GM18517 (cell line): ENCODE measurements at regions not wholly inside any gene's neighbourhood (a gene's known extent, or its start where the extent isn't known, plus 50 kb on each side); places are given as distances from the start of the nearest gene placed in this dataset.
"Not testable (repeated sequence)": the region's sequence is repeated elsewhere in the genome, so short reads cannot be mapped to it uniquely, and the experiment has no call there.

Source experiments
- ATAC-seq: cut with Tn5 transposase; IDR thresholded peaks from one replicate; pipeline ENCODE4 v1.9.1; 2021; ENCODE audit warnings: mild to moderate bottlenecking, moderate library complexity; ENCODE audit not compliant: unreplicated experiment

DNA sequence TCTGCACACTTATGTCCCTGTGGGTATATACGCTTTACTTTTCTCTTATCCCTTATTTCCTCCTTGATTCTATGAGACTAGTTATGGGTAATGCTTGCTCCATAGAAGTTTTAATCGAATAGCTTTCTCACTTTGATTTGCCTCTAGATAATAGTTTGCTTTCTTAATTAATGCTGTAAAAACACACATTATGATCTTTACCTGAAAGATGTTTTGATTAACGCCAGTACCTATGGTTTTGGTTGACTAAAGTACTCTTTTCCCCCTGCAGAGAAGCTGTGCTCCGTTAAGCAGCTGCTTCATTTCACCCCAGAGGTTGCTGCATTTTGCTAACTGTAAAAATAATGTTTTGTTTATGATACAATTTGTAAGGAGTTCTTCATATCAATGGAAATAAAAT is 362.3 kb downstream of the FLRT2 start:
- no peak for ATAC-seq

DNA sequence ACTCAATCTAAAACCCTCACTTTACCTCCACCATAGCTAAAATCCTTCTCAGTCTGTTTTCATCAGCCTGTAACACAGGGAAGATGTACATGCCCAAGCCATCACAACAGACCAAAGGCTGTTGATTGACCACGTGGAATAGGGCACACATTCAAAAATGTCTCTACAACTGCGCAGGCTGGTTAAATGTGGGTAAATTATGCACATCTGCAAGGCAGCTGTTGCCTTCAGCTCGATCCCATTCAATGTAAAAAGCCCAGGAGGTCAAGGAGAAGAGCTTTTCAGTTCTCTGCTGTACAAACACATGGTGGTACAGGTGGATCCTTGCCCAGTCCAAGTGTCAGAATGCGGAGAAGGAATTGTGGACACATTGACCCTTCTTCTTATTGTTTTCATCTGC is 354.0 kb downstream of the FLRT2 start:
- no peak for ATAC-seq

DNA sequence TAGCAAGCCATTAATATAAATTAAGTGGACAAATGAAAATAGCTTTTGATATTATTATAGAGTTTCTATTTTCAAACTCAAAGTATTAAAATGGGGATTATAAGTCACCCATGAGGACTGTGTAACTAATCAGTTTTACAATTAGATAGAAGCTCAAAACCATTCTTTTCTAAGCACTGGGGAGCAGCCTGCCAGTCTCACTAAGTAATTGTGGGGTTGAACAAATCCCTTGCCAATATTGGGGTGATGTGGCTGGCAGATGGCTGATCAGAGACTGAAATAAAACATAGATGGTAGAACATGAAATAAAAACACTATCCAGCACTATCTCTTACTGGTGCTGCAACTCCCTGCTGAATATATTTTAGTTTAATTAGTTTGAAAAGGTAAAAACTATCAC is 353.2 kb downstream of the FLRT2 start:
- ATAC-seq, result no peak

DNA sequence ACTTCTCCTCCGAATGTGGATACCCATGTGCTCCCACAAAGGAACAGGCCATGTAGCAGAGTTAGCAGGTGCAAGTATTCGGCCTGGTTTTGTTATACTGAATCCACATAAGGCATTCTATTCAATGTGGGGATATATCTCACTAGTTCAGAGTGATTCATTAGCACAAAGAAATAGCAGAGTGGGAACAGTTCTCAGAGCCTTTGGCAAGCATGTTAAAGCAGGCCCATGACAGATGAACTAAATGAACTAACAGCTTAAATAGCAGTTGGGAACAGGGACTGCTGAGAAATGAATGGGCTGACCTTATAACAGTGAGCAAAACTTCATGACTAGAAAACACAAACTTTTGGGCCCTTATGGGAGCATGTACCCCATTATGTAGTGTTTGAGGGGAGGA is 352.0 kb downstream of the FLRT2 start:
- no peak for ATAC-seq

DNA sequence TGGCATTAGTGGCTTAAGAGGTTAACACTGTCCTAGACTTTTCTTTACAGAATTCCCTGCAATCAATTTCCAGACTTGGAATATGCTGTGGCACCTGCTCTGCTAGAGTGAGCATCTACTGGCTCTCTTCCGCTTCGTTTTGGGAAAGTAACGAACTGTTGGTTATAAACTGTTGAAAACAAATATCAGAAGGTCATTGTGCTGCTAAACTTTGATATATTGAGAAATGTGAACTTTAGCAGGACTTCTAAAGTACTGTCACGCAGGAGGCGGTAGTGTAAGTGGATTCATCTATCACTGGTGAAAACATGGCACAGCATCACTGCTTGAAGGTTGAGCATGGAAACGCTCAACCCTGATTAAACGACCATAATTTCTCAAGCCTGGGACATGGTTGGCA is 348.9 kb downstream of the FLRT2 start:
- no peak for ATAC-seq

DNA sequence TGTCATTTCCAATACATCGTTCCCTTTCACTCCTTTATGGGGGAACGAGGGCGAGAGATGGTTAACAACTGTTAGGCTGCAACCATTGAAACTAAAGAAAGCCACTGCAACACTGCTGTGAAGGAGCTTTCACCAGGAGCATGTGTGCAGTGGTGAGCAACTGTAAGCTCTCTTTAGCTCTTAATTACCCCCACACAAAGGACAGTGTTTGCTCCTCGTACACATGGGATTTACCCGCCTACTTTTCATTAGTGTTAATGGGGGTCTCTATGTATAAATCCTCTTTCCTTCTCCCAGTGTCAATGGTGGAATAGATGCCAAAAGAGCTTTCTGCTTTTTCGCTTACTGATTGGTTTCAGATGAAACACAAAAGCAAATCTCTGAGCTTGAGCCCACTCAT is 343.1 kb downstream of the FLRT2 start:
- ATAC-seq, result no peak

DNA sequence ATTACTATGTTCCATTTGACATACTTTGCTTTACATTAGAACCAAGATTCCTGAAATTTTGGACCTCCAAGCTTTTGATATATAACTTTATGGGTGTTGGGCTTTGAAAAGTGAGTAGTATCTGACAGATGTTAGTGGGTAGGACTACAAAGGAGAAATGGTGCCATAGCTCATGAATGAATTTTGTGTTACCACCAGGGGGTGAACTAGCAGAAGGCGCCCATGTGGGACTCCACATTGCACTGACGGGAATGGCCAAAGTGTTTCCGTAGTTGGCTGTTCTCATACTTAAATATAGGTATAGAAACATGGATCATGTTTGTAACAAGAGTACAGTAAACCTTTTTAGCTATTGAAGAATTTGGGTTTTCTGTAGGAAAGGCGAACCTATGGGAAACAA is 337.5 kb downstream of the FLRT2 start:
- no peak for ATAC-seq

DNA sequence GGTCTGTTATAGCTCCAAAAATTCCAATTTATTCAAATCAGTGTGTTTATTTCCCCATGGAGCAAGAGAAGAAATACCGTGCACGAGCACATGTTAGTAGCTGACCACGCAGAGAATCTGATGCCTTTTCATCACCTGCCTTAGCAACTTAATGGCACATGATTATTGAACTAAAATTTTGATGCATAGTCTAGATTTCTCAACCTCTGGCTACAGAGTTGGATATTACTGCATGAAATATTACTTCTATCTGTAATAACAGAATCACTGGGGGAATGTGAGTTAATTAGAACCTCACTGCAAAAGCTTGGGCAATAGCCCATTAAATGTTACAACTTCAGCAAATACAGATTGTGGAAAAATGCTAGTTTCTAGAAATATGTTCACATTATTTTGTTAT is 335.8 kb downstream of the FLRT2 start:
- ATAC-seq, result no peak

DNA sequence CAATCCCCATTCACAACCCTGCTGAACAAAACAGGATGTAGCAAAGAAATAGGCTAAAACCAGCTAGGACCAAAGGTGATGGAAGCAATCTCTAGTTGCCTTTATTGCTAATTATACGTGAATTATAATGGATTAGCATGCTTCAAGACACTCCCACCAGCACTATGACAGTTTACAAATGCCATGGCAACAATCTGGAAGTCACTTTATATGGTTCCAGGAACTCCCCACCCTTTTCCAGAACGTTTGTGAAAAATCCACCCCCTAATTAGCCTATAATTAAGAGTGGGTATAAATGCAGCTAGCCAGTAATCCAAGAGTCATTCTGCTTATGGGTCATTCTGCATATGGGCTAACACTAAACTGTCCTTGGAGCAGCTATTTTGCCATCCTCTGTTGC is 328.7 kb downstream of the FLRT2 start:
- ATAC-seq, result no peak

DNA sequence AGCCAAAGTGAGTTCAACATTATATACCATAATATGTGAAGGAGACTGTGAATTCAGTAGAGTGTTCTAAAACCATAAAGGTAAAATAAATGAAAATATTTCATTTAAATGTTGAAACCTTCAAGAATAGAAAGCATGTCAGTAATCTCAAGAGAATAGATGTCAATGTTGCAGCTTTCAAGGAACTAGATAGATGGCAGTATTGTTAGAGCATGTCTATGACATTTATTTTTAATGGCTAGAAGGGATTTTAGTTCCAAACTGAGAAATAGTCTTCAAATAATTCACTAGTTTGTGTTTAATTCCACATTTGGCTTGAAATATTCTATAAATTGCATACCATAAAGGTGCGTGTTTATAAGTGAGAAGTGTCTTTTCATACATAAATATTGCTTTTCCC is 326.5 kb downstream of the FLRT2 start:
- no peak for ATAC-seq

DNA sequence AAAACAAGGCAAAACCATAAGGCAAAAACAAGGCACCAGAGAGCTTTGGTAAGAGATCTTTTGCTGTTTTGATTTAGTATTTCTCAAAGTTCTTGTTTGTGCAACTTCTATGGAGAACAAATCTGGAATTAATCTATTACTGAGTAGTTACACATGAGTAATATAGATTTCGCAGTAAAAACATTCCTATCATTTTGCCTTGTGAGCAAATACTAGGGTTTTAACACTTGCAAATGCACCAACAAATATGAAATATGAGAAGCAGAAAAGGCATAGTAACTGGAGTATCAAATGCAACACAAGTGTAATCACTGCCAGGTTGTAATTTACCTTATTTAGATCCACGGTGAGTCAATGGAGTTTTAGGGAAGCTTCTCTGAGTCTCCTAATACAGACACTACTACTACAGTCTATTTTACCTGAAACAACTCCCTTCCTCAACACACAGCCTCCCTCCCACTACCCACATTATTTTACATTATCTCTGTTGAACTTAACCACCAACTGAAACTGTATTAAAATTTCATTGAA is 324.1 kb downstream of the FLRT2 start:
- no peak for ATAC-seq

DNA sequence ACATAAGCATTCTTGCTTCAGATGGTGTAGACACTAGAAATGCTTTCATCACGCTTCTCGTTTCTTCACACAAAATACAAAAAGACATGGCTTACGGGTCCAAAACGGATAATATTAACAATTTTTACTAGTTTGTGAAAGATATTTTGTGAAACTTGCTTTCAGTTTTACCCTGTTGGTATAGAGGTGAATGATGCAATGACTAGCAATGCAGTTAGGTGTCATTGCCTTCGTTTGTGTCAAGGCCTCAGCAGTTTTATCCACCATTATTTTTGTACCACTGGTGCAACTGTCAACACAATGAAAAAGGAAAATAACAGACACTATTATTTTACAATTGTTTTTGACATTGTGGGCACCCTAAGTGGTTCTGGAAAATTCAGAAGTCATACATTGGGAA is 323.0 kb downstream of the FLRT2 start:
- no peak for ATAC-seq

DNA sequence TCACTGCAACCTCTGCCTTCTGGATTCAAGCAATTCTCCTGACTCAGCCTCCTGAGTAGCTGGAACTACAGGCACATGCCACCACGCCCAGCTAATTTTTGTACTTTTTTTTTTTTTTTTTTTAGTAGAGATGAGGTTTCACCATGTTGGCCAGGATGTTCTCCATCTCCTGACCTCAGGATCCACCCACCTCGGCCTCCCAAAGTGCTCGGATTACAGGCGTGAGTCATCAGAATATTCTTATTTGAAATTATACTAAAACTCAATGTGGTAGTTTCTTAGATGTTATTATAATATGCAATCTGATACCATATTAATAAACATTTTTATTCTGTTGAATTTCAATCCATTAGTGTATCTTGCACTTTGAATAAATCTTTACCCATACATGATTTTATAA is 322.2 kb downstream of the FLRT2 start:
- ATAC-seq, result not testable (repeated sequence)

DNA sequence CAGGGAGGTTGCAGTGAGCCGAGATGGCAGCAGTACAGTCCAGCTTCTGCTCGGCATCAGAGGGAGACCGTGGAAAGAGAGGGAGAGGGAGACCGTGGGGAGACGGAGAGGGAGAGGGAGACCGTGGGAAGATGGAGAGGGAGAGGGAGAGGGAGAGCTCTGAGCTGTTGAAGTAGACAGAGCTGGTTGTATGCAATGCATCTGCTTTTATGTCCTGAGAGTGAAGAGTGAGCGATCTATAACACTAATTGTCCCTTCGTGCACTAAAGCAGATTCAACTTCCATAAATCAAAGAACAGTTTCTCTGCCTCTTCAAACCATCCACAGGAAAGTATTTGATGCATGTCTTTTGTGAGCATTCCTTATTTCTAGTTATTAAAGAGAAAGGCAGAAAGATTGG is 300.6 kb downstream of the FLRT2 start:
- ATAC-seq, result not testable (repeated sequence)

DNA sequence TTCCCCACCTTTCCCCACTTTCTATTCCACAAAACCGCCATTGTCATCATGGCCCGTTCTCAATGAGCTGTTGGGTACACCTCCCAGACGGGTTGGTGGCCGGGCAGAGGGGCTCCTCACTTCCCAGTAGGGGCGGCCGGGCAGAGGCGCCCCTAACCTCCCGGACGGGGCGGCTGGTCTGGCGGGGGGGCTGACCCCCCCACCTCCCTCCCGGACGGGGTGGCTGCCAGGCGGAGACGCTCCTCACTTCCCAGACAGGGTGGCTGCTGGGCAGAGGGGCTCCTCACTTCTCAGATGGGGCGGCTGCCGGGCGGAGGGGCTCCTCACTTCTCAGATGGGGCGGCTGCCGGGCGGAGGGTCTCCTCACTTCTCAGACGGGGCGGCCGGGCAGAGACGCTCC is 299.7 kb downstream of the FLRT2 start:
- not testable (repeated sequence) for ATAC-seq

DNA sequence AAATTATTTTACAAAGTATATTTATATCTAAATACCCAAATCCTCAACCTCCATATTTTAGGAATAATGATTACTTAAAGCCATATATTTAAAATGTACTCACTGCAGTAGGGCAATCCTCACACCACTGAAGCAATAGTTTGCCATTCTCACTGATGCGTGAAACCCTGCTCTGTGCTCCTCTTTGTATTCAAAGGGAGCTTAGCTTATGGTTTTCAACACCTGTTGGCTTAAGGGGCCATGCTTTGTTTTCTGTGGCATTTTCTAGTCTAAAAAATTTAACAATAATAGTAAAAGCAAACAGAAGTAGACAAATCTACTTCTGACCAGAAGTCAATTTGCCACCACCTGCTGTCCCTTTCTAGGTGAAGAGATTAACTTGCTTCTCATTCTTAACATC is 294.6 kb downstream of the FLRT2 start:
- ATAC-seq, result no peak

DNA sequence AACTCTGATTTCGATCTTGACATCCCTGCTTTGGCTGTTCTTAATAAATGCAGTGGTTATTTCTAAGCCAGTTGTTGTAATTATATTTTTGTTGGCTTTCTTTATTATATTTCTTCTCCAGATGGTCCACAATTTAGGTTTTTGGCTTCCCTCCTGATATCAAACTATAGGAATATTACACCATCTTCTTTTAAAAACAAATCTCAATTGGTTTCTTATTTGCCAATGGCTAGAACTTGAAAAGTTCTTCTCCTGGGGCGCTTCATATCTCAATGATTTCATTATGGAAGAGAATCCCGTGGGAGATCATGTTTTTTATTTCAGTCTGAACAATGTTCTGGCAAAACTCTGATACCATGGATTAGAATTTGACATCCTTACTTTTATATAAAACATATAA is 292.3 kb downstream of the FLRT2 start:
- ATAC-seq, result no peak

DNA sequence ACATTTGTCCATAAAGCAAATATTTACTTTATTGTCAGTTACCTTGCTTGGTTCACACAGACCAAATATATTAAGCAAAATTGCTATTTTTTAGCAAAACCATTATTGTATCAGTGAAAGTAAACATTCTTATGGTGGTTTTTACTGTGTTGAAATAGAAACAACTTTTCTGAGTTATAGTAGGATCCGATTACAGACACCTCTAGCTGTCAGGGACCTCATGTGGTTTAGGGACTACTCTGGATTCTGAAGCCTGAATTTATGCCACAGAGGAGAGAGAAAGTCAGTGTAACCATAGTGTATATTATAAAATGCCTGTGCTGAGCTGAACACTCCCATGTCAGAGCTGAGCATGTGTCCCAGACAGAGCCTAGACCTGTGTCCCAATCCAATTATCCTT is 287.5 kb downstream of the FLRT2 start:
- ATAC-seq, result no peak

DNA sequence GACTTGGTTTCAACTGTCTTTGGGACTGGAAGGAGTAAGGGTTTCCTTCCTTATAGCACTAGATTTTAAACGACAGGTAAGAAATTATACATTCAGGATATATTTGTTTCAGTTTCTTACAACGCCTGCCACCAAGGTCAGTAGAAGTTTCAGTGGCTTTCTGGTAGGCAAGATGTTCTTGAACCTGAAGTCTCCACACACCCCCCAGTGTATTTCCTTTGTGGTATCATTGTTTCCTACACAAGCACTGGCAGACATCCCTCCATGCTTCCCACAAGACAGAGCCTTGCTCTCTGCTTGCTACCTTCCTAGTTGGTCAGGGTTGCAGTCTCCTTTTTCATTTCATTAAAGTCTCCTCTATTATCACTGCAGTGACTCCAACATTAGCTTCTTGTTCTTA is 283.1 kb downstream of the FLRT2 start:
- no peak for ATAC-seq

DNA sequence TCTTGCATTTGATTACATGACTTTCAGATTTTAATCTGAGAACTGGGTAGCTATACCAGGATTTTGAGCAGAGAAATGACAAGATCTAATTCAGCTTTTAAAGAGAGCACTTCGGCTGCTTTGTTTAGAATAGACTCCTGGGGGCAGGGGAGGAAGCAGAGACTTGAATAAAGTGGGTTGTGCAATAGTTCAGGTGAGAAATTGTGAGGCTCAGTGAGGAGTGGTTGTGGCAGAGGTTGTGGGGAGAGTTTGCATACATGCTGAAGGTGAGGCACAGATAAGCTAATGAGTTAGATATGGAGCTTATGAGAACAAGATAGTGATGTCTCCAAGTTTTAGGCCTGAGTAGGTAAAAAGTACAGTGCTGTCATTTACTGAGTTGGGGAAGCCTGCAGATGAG is 281.4 kb downstream of the FLRT2 start:
- ATAC-seq, result no peak

DNA sequence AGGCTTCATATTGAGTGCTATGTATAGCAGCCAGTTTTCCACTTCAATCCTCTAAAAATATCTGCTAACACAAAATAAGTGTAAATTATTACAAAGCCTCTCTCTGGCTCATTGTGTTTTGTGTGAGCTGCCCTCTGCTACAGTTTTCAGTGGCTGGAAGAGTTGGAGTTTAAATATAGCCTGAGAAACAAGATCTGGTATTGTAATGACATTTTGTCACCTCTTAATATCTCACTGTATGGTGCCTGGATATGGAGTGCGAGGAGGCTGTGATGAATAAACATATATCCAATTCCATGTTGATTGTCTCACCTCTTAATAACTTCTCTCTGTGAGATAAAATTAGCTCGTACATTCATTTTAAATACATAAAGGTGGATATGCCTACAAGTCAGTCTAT is 269.7 kb downstream of the FLRT2 start:
- ATAC-seq, result no peak

DNA sequence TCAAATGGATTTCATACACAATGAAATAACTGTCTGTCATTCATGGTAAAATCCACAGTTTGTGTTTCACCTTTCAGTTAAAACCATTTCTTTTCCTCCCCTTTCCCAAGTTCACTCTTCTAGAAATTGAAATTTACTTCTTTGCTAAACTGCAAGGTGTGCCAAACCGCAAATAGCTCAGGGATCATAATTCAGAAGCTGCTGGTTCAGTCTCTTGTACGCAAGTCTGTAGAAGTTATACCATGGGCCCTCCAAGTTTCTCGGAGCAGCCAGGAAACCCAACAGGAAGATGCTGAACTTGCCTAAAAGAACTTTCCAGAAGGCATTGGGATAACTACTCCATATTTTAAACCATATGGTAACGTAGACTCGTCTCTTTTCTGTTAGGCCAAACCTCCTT is 268.9 kb downstream of the FLRT2 start:
- ATAC-seq, result no peak

DNA sequence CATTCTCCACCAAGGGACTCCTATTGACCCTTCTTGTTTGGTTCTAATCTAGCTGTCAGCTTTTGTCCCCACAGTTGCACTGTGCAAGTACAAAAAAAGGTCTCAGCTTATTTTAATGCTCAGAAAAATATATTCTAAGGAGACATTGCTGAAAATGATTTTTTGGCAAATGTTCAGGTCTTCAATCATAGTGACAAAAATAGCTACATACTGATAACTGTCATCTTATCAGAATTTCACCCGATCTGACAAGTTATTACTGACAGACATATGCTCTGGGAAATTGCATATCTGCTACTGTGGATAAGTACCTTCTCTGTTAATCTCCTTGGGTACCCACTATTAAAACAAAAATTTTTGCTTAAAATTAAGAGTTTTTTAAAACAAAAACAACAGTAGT is 263.6 kb downstream of the FLRT2 start:
- no peak for ATAC-seq

DNA sequence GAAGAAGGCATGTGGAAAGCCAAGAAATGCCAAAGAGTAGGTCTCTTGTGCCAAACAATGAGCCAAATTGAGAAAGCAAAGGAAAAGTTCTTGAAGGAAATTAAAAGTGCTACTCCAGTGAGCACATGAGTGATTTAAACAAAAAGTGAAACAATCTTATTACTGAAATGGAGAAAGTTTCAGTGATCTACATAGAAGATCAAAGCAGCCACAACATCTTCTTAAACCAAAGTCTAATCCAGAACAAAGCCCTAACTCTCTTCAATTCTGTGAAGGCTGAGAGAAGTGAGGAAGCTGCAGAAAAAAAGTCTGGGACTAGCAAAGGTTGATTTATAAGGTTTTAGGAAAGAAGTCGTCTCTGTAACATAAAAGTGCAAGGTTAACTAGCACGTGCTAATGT is 259.6 kb downstream of the FLRT2 start:
- ATAC-seq, result no peak
